ENCODE measurements at regions not wholly inside any gene's neighbourhood (a gene's known extent, or its start where the extent isn't known, plus 50 kb on each side); places are given as distances from the start of the nearest gene placed in this dataset.

DNA sequence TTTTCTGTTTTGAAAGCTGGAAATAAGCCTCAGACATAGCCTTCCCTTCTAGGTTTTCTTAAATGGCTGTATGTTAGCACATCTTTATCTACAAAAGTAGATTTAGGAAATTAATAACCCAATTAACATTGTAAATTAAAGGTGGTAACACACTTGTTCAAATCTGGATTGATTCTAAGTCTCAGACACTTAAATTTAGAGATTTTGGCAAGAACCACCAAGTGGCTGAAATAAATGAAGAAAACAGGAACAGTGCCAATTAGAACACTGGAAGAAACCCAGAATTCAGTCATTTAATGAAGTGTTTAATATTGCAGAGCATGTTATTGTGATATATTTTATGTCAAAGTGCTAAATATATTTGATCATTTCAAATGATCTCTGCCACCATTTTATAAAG lies 628.2 kb downstream of the USP25 start:
- Histone ChIP-seq H3K9me3 (peaks cover 0 to 15% (median 0%) of the 10 kb centered on the region in 11 donors), H3K4me3 (no peak overlapping the region), H3K36me3 (no peaks in the 10 kb centered on the region), H3K27me3 (no peaks in the 10 kb centered on the region), H3K4me1 (peaks cover 0 to 8% (median 0%) of the 10 kb centered on the region in 9 donors), H3K27ac (no peak overlapping the region)
- ATAC-seq (no peak), DNase-seq (no peak)
- intact Hi-C loops (cut with DNase I) = no loop called here
- TF ChIP-seq, protein P1, sequence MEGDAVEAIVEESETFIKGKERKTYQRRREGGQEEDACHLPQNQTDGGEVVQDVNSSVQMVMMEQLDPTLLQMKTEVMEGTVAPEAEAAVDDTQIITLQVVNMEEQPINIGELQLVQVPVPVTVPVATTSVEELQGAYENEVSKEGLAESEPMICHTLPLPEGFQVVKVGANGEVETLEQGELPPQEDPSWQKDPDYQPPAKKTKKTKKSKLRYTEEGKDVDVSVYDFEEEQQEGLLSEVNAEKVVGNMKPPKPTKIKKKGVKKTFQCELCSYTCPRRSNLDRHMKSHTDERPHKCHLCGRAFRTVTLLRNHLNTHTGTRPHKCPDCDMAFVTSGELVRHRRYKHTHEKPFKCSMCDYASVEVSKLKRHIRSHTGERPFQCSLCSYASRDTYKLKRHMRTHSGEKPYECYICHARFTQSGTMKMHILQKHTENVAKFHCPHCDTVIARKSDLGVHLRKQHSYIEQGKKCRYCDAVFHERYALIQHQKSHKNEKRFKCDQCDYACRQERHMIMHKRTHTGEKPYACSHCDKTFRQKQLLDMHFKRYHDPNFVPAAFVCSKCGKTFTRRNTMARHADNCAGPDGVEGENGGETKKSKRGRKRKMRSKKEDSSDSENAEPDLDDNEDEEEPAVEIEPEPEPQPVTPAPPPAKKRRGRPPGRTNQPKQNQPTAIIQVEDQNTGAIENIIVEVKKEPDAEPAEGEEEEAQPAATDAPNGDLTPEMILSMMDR (IDR thresholded peaks at IDR 0.05) = no peak

DNA sequence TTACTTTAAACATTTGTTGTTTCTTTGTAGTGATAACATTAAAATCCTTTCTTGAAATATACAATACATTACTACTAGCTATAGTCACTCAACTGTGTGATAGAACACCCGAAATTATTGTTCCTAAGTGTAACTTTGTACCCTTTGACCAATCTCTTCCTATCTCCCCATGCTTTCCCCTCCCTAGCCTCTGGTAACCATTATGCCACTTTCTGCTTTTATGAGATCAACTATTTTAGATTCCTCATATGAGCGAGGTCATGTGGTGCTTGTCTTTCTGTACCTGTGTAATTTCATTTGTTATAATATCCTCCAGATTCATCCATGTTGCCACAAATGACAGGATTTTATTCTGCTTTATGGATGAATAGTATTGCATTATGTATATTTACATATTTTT lies 629.0 kb downstream of the USP25 start:
- no peaks in the 10 kb centered on the region for H3K36me3 ChIP-seq
- no peak overlapping the region for H3K4me3 ChIP-seq
- peaks cover 0 to 15% (median 0%) of the 10 kb centered on the region in 11 donors for H3K9me3 ChIP-seq
- no peaks in the 10 kb centered on the region for H3K27me3 ChIP-seq
- 86 to 88% methylated on average over 2 of the region's 2 CpGs for WGBS, 2 donors
- H3K27ac ChIP-seq = no peak overlapping the region
- no peak for ATAC-seq
- TF ChIP-seq, protein P1 (IDR thresholded peaks at IDR 0.05) = no peak
- no peak for DNase-seq
- peaks cover 0 to 8% (median 0%) of the 10 kb centered on the region in 9 donors for H3K4me1 ChIP-seq
- intact Hi-C loops (cut with DNase I) = no loop called here

DNA sequence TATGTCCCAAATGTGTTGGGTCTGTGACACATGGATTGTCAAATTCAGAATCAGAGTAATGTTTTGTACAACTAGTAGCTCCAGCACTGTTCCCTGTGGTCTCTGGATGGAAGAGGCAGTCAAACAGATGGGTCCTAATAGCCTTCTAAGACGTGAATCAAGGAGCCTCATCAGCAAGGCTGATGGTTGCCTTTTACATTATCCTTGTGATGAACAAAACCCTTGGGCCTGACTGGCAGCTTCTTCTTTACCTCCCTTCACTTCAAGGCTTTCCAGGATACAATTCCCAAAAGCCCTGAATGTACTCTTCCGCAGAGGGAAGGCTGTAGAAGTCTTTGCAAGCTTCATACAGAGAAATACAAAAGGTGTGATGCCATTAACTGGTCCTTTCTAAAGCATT lies 633.3 kb downstream of the USP25 start:
- Histone ChIP-seq H3K4me3 (no peak overlapping the region), H3K4me1 (peaks cover 0 to 5% (median 0%) of the 10 kb centered on the region in 9 donors), H3K36me3 (no peaks in the 10 kb centered on the region), H3K9me3 (peaks cover 0 to 10% (median 0%) of the 10 kb centered on the region in 11 donors), H3K27ac (no peak overlapping the region), H3K27me3 (no peaks in the 10 kb centered on the region)
- no peak for DNase-seq
- ATAC-seq = no peak
- WGBS, 2 donors = 88 to 92% methylated on average over 2 of the region's 2 CpGs
- intact Hi-C loops (cut with DNase I) = no loop called here
- TF ChIP-seq, protein P1 (IDR thresholded peaks at IDR 0.05) = no peak

DNA sequence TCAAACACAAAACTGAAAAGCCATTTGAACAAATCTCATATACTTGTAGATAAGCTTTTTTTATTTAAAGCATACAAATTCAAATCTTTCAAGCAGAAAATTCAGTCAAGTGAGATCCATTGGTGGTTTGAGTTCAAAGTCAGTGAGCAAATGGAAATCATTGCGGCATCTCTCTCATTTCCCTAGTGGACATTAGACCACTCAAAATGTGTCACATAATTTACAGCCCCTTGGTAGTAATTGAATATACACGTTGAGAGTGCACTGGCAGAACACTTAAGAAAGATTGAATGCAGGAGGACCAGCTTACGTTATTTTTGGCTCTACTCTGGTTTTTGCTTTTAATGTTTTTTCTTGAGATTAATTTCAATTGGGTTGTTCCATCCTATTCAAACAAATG lies 633.7 kb downstream of the USP25 start:
- ATAC-seq = no peak
- peaks cover 0 to 5% (median 0%) of the 10 kb centered on the region in 9 donors for H3K4me1 ChIP-seq
- no peaks in the 10 kb centered on the region for H3K36me3 ChIP-seq
- TF ChIP-seq, protein P1 (IDR thresholded peaks at IDR 0.05) = no peak
- DNase-seq = no peak
- H3K27me3 ChIP-seq = no peaks in the 10 kb centered on the region
- no peak overlapping the region for H3K4me3 ChIP-seq
- 46 to 54% methylated on average over 3 of the region's 3 CpGs for WGBS, 2 donors
- intact Hi-C loops (cut with DNase I) = no loop called here
- H3K27ac ChIP-seq = no peak overlapping the region
- peaks cover 0 to 10% (median 0%) of the 10 kb centered on the region in 11 donors for H3K9me3 ChIP-seq
